Ishikawa (cell line): ENCODE measurements at regions not wholly inside any gene's neighbourhood (a gene's known extent, or its start where the extent isn't known, plus 50 kb on each side); places are given as distances from the start of the nearest gene placed in this dataset.

Experiments used
- CEBPB ChIP-seq: IDR thresholded peaks from 2 replicates; pipeline ENCODE4 v1.6.1; 2012
- CREB1 ChIP-seq: IDR thresholded peaks from 2 replicates; pipeline ENCODE4 v1.6.1; 2012; ENCODE audit warnings: low read depth
- EGR1 ChIP-seq: IDR thresholded peaks from 2 replicates; pipeline ENCODE4 v1.6.1; 2012
- EP300 ChIP-seq: IDR thresholded peaks from 2 replicates; pipeline ENCODE4 v1.6.1; 2012; ENCODE audit warnings: borderline replicate concordance
- FOXM1 ChIP-seq: IDR thresholded peaks from 2 replicates; pipeline ENCODE4 v1.6.1; 2012; ENCODE audit warnings: low read depth, borderline replicate concordance
- NFIC ChIP-seq: IDR thresholded peaks from 2 replicates; pipeline ENCODE4 v1.6.1; 2012
- RAD21 ChIP-seq: IDR thresholded peaks from 2 replicates; pipeline ENCODE4 v1.6.1; 2012; ENCODE audit warnings: low read depth
- TAF1 ChIP-seq: IDR thresholded peaks from 2 replicates; pipeline ENCODE4 v1.6.1; 2012; ENCODE audit warnings: low read depth, mild to moderate bottlenecking
- TCF12 ChIP-seq: IDR thresholded peaks from 2 replicates; pipeline ENCODE4 v1.6.1; 2012; ENCODE audit warnings: low read depth
- TEAD4 ChIP-seq: IDR thresholded peaks from 2 replicates; pipeline ENCODE4 v1.6.1; 2012
- YY1 ChIP-seq: IDR thresholded peaks from 2 replicates; pipeline ENCODE4 v1.6.1; 2012; ENCODE audit warnings: low read depth
- ZBTB7A ChIP-seq: IDR thresholded peaks from 2 replicates; pipeline ENCODE4 v1.6.1; 2012; ENCODE audit warnings: low read depth
- TF ChIP-seq, protein P1 (sequence below): IDR thresholded peaks from 2 replicates; pipeline ENCODE4 v1.6.1; 2012
- TF ChIP-seq, protein P2 (sequence below): IDR thresholded peaks from 2 replicates; pipeline ENCODE4 v1.6.1; 2012; ENCODE audit warnings: low read depth, mild to moderate bottlenecking
- TF ChIP-seq, protein P3 (sequence below): IDR thresholded peaks from 2 replicates; pipeline ENCODE4 v1.6.1; 2012

DNA sequence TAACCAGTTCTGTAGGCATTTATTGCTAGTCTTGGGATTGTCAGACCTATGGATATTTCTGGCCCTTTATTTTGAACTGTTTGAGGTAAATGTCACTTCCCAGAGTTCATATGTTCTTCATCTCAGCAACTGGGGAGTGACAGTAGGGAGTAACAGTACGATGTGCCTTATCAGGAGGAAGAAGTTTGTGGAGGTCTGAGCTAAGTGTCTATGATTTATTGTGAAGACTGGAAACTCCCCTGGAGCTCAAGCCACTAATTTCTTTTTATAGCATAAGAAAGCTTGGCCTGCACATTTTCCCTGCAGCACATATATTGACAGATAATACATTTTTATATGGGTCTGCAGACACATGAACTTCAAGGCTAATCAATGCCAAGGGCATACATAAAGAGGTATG lies 383.8 kb downstream of the GRXCR1 start:
- TF ChIP-seq EP300 (no peak), NFIC (no peak), CREB1 (no peak)

DNA sequence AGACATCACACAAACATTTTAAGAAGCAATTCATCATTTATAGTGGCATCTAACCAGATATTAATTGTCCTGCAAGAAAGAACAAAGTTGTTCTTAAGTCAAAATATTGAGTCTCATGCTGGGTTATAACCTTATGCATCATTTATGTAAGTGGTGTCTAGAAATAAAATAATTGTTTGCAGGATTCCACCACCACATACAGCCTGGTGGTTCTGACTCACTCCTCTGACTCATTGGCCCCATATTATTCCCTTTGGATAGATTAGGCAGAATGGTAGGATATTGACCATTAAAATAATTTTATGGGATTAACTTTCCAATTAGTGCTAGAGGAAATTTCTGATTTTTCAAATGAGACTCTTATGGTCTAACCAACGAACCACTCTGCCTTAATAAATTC lies 384.5 kb downstream of the GRXCR1 start:
- no peak for TF ChIP-seq CREB1
- TF ChIP-seq, protein P1, sequence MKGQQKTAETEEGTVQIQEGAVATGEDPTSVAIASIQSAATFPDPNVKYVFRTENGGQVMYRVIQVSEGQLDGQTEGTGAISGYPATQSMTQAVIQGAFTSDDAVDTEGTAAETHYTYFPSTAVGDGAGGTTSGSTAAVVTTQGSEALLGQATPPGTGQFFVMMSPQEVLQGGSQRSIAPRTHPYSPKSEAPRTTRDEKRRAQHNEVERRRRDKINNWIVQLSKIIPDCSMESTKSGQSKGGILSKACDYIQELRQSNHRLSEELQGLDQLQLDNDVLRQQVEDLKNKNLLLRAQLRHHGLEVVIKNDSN = no peak

DNA sequence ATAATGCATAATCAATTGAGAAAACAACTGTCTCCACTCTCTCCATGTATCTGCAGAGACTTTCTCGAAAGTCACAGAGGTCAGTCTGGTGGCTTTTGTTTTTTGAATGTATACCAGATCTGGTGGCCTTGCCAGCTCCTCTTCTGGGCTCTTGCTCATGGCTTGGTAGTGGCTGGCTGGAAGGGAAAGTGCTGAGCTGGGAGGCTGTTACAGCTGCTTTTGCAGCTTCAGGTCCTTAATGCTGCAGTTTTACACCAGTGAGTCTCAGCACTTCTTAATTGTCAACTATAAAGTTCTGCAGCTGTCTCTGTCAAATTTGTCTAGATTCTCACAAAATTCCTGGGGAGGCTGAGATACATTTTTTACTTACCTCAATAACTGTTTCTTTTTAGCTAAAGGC lies 390.0 kb downstream of the GRXCR1 start:
- TF ChIP-seq FOXM1 (no peak), CREB1 (no peak), NFIC (no peak), EP300 (no peak)
- TF ChIP-seq, protein P1 = no peak

DNA sequence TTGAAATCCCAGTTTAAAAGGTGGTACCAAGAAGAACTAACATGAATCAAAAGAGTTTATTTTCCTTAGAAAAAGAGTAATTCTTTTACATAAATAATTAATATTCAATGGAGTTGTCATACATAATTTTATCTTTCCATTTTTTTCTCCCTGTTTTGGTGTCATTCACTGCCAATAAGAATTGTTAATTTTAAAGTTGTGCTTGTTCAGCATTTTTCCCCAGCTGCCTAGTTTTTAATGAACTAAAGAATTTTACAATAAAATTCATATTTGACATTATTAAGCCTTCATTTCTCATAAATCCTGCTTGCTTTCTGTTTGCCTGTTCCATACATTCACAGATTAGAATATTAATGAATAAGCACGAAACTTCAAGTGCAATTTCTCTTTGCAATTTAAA lies 393.6 kb downstream of the GRXCR1 start:
- TF ChIP-seq, protein P2, sequence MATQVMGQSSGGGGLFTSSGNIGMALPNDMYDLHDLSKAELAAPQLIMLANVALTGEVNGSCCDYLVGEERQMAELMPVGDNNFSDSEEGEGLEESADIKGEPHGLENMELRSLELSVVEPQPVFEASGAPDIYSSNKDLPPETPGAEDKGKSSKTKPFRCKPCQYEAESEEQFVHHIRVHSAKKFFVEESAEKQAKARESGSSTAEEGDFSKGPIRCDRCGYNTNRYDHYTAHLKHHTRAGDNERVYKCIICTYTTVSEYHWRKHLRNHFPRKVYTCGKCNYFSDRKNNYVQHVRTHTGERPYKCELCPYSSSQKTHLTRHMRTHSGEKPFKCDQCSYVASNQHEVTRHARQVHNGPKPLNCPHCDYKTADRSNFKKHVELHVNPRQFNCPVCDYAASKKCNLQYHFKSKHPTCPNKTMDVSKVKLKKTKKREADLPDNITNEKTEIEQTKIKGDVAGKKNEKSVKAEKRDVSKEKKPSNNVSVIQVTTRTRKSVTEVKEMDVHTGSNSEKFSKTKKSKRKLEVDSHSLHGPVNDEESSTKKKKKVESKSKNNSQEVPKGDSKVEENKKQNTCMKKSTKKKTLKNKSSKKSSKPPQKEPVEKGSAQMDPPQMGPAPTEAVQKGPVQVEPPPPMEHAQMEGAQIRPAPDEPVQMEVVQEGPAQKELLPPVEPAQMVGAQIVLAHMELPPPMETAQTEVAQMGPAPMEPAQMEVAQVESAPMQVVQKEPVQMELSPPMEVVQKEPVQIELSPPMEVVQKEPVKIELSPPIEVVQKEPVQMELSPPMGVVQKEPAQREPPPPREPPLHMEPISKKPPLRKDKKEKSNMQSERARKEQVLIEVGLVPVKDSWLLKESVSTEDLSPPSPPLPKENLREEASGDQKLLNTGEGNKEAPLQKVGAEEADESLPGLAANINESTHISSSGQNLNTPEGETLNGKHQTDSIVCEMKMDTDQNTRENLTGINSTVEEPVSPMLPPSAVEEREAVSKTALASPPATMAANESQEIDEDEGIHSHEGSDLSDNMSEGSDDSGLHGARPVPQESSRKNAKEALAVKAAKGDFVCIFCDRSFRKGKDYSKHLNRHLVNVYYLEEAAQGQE = no peak
- TF ChIP-seq EP300 = no peak
- TF ChIP-seq CEBPB = no peak
- TF ChIP-seq ZBTB7A = no peak
- TF ChIP-seq FOXM1 = no peak
- no peak for TF ChIP-seq EGR1
- TF ChIP-seq, protein P3, sequence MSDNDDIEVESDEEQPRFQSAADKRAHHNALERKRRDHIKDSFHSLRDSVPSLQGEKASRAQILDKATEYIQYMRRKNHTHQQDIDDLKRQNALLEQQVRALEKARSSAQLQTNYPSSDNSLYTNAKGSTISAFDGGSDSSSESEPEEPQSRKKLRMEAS = no peak
- TF ChIP-seq TCF12 = no peak
- TF ChIP-seq RAD21 = no peak
- no peak for TF ChIP-seq TEAD4
- TF ChIP-seq, protein P1 = no peak
- no peak for TF ChIP-seq TAF1
- no peak for TF ChIP-seq NFIC

DNA sequence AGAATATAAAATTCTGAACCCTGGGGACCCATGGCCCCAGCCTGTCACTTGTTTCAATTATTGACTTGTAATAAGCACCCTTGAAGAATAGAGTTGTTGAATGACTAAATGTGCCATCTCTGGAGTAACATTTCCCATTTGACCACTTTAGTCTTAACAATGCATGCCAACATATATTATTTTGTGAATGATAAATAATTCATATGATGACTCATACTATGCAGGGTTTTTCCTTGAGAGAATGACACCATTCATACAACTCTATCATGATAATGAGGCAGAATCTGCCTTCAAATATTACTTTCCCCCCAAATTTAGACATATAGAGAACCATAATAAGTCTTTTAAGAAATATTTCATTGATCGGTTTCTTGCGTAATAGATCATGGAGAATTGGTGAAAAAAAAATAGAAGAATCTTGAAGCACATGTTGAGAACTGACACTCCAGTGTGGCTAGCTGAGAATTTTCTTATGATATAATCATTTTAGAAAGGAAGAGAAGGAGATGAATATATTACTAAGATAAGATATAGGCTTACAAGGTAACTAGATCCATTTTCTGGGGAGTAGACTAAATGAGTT lies 404.5 kb downstream of the GRXCR1 start:
- TF ChIP-seq TEAD4 (no peak), TAF1 (no peak), YY1 (no peak), EP300 (no peak)
- TF ChIP-seq, protein P1 = no peak

DNA sequence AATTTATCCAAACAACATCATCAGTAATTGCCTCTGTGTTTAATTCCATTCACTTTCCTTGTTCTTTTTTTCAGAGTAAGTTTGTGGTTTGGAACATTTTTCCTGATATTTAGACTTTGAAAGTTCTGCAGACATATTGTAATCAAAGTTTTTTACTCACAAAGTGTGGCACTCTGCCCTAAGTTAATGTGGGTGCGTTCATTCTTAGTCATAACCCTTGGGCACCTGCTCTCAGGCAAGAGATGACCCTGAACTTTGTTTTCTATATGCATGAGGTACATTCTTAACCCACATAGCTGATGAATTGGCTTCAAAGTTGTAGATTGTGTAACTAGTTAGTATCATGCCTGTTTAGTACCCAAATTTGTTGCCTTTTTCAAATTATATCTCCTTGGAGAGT lies 424.3 kb downstream of the GRXCR1 start:
- TF ChIP-seq, protein P1 = no peak
- TF ChIP-seq, protein P3 = no peak
- TF ChIP-seq EGR1 (no peak), RAD21 (no peak), CEBPB (no peak), NFIC (no peak), TEAD4 (no peak), FOXM1 (no peak), ZBTB7A (no peak), TCF12 (no peak), YY1 (no peak), CREB1 (no peak), EP300 (no peak)
- TF ChIP-seq, protein P2 = no peak
